Dermis microvascular lymphatic vessel endothelial cell (primary cell): ENCODE measurements at regions not wholly inside any gene's neighbourhood (a gene's known extent, or its start where the extent isn't known, plus 50 kb on each side); places are given as distances from the start of the nearest gene placed in this dataset.
A peak's percentile ranks its signal among the peaks of the same experiment; 100 is the strongest.

Experiments used
- DNase-seq, 2 donors: peaks; one replicate each; pipeline versions ENCODE4 v3.0.0 to v3.0.0-alpha.2; 2010; ENCODE audit warnings: low read depth in 2 of 2

- peak; percentile 30 to 77 for DNase-seq
Measured at GRCh38 chr12:107277855-107278254, 184.5 kb upstream of the CRY1 start.

- no peak for DNase-seq
Measured at GRCh38 chr12:107282628-107283027, 189.3 kb upstream of the CRY1 start.

GRCh38 chr12:107283652-107284051, 190.3 kb upstream of the CRY1 start:
- DNase-seq: no peak

GRCh38 chr12:107284692-107285091, 191.3 kb upstream of the CRY1 start:
- DNase-seq: no peak

DNA sequence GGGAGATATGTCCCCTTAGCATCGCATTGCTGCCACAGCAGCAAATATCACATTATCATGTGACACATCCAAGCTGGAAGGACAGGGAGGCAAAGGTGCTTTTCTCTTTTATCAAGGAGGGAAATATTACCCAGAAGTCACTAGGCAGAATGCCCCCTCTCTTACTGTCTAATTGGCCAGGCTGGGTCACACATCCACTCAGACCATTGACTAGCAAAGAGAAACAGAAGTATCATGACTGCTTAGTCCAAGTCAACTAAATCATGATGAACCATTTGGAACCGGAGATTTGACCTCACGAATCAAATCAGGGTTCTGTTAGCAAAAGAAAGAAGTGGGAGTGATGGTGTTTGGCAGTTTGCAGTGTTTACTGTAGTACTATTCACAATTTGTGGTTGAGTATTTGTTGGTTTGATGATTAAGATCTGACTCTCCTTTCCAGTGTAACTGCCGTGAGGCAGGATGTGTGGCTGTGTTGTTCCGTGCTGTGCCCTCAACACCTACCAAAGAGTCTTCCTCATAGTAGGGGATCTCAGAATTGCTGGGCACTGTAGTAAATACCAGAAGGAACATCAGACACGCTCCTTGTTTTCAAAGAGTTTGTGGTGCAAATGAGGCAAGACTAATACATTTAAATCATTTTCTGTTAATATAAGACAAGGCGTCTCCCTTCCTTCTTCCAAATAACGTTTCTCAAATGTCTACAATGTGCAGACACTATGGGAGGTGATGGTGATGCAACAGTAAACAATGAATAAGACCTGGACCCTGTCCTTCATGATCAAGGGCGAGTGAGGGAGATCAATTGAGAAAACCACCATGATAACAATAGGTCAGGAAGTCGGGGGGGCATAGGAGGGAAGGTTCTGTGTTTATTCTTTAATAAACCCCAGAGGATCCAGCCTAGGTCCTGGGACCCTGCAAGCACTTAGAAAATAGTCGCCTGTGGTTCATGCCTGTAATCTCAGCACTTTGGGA, 194.4 kb upstream of the CRY1 start:
- no peak for DNase-seq

- no peak for DNase-seq
Measured at GRCh38 chr12:107288414-107289127, 195.2 kb upstream of the CRY1 start.

DNA sequence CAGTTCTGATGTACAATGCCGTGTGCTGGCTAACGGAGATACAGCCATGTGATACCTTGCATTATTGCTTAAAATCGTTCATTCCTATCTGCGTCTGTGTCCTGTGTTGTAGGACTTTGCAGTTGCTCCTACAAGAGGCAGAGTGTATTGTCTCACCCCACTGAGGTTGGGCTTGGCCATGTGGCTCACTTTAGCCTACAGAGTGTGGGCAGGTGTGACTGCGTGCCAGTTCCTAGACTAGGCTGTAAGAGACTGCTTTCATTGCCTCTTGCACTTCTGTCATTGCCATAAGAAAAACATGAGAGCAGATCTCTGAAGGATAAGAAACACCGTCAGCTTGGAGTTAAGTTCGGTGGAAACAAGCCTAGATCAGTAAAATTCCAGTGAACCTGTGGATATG, 197.7 kb upstream of the CRY1 start:
- DNase-seq: no peak

GRCh38 chr12:107296681-107297089, 203.3 kb upstream of the CRY1 start:
- no peak for DNase-seq

GRCh38 chr12:107302649-107303341, 209.4 kb upstream of the CRY1 start:
- DNase-seq: no peak

- DNase-seq: no peak
Measured at GRCh38 chr12:107304588-107305532, 211.5 kb upstream of the CRY1 start.

GRCh38 chr12:107306141-107306659, 212.9 kb upstream of the CRY1 start:
- DNase-seq: no peak

- DNase-seq: no peak
Measured at GRCh38 chr12:107308310-107308709, 215.0 kb upstream of the CRY1 start.

DNA sequence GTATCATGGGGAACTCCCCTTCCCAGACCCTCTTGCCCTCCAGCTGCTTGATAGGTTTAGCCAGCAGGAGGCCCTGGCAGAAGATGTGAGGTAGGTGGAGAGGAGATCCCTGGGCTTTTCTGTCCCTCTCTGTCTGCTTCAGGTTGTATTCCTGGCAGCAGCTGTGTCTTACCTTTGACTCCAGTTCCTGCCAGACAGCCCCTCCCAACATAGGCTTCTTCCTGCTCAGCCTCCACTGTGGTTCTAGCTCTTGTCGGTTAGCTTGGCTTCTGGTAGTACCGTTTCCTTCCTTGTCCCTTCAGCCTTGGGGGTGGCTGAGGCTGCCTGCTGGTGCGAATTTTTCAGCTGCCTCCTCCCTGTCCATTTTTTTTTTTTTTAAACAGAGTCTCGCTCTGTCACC, 215.7 kb upstream of the CRY1 start:
- DNase-seq: no peak

- no peak for DNase-seq
Measured at GRCh38 chr12:107310621-107311020, 217.3 kb upstream of the CRY1 start.

DNA sequence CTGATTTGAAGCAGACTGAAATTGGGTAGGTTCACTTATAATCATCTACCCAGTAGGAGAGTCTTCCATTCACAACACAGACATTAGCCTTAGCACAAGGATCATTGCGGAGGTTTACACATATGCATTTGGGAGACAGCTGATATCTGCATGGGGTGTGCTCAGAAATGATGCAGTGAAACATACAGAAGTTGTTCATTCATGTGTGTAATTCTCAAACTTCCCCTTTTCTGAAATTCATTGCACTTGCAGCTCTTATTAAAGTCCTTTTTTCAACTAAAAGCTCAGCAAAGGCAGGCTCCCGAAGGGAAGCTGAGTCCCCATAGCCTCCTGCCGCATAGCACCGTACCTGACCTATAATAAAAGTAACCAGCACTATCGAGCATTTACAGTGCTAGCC, 218.3 kb upstream of the CRY1 start:
- no peak for DNase-seq

- DNase-seq: peak; percentile 76 to 90
Measured at GRCh38 chr12:107317751-107318555, 224.6 kb upstream of the CRY1 start.

GRCh38 chr12:107318556-107318805, 225.1 kb upstream of the CRY1 start:
- no peak for DNase-seq

DNA sequence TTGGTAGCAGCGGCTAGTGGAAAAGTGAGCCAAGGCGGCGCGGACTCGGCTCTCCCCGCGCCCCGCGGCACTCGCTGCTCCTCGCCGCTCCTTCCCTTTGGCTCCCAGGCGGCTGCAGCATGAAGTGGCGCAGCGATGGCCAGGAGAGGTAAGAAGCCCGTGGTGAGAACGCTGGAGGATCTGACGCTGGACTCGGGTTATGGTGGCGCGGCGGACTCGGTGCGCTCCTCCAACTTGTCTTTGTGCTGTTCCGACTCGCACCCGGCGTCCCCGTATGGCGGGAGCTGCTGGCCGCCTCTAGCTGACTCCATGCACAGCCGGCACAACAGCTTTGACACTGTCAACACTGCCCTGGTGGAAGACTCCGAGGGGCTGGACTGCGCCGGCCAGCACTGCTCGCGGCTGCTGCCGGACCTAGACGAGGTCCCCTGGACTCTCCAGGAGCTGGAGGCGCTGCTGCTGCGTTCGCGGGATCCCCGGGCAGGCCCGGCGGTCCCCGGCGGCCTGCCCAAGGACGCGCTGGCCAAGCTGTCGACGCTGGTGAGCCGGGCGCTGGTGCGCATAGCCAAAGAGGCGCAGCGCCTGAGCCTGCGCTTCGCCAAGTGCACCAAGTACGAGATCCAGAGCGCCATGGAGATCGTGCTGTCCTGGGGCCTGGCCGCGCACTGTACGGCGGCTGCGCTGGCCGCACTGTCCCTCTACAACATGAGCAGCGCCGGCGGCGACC, 225.6 kb upstream of the CRY1 start:
- peak; percentile 15 to 56 for DNase-seq

DNA sequence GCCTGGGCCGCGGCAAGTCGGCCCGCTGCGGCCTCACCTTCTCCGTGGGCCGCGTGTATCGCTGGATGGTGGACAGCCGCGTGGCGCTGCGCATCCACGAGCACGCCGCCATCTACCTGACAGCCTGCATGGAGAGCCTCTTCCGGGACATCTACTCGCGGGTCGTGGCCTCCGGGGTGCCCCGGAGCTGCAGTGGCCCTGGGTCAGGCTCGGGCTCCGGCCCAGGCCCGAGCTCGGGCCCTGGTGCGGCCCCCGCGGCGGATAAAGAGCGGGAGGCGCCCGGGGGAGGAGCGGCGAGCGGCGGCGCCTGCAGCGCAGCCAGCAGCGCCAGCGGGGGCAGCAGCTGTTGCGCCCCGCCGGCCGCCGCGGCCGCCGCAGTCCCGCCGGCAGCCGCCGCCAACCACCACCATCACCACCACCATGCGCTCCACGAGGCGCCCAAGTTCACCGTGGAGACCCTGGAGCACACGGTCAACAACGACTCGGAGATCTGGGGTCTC, 226.2 kb upstream of the CRY1 start:
- peak in 1 of 2 donors; percentile 13 for DNase-seq
